Head of caudate nucleus (tissue), 42 donors: ENCODE measurements at regions not wholly inside any gene's neighbourhood (a gene's known extent, or its start where the extent isn't known, plus 50 kb on each side); places are given as distances from the start of the nearest gene placed in this dataset.
"Not testable (repeated sequence)": the region's sequence is repeated elsewhere in the genome, so short reads cannot be mapped to it uniquely, and the experiment has no call there.

Experiments used
- DNase-seq, 42 donors: peaks; one replicate each; pipeline versions ENCODE4 v3.0.0 to v3.0.0-alpha.2; 2020 to 2021; ENCODE audit warnings: mixed read lengths in 7 of 42
- intact Hi-C: fragments of 100-400 bp; cut with DNase I; formaldehyde crosslinking; loops from one replicate; pipeline ENCODE4 v1.15.0; 2022

- DNase-seq = no peak
- intact Hi-C loops = no loop called here
These were observed 427.6 kb downstream of the SPRY2 start for GRCh38 chr13:79913141-79913827.

- DNase-seq = no peak
- intact Hi-C loops = no loop called here
These were observed 428.5 kb downstream of the SPRY2 start for GRCh38 chr13:79912403-79912802.

- no peak for DNase-seq
- intact Hi-C loops = no loop called here
These were observed 429.9 kb downstream of the SPRY2 start for GRCh38 chr13:79910875-79911540.

GRCh38 chr13:79909644-79910043 lies 428.7 kb downstream of the NDFIP2 start:
- intact Hi-C loops = no loop called here
- DNase-seq = no peak

GRCh38 chr13:79908381-79908780 lies 427.4 kb downstream of the NDFIP2 start:
- DNase-seq = no peak
- intact Hi-C loops = no loop called here

GRCh38 chr13:79907527-79907926 lies 426.6 kb downstream of the NDFIP2 start:
- intact Hi-C loops = no loop called here
- DNase-seq = no peak

- no peak for DNase-seq
- intact Hi-C loops = no loop called here
These were observed 425.4 kb downstream of the NDFIP2 start for GRCh38 chr13:79906345-79906744.

- no peak for DNase-seq
- intact Hi-C loops = no loop called here
These were observed 424.1 kb downstream of the NDFIP2 start for GRCh38 chr13:79905018-79905417.

- DNase-seq = no peak
- intact Hi-C loops = no loop called here
These were observed 423.6 kb downstream of the NDFIP2 start for GRCh38 chr13:79904581-79904980.

GRCh38 chr13:79901336-79901735 lies 420.4 kb downstream of the NDFIP2 start:
- intact Hi-C loops = no loop called here
- peak in 40 of 42 donors; percentile 7 to 84 (median 42) for DNase-seq

GRCh38 chr13:79900356-79900755 lies 419.4 kb downstream of the NDFIP2 start:
- intact Hi-C loops = no loop called here

GRCh38 chr13:79898996-79899395 lies 418.0 kb downstream of the NDFIP2 start:
- DNase-seq = no peak
- intact Hi-C loops = no loop called here

More at GRCh38 chr13:79900356-79900755, 419.4 kb downstream of the NDFIP2 start:
- DNase-seq = no peak

- DNase-seq = no peak
- intact Hi-C loops = no loop called here
These were observed 417.4 kb downstream of the NDFIP2 start for GRCh38 chr13:79898202-79898826.

- DNase-seq = no peak
- intact Hi-C loops = no loop called here
These were observed 415.9 kb downstream of the NDFIP2 start for GRCh38 chr13:79896851-79897250.

- DNase-seq = no peak
- intact Hi-C loops = no loop called here
These were observed 414.5 kb downstream of the NDFIP2 start for GRCh38 chr13:79895416-79895815.

- intact Hi-C loops, DNase-seq: not testable (repeated sequence)
These were observed 406.3 kb downstream of the NDFIP2 start for GRCh38 chr13:79887278-79887677.

- intact Hi-C loops = no loop called here
- DNase-seq = no peak
These were observed 405.6 kb downstream of the NDFIP2 start for GRCh38 chr13:79886601-79887000.

GRCh38 chr13:79884890-79885289 lies 403.9 kb downstream of the NDFIP2 start:
- no peak for DNase-seq

GRCh38 chr13:79883216-79883615 lies 402.3 kb downstream of the NDFIP2 start:
- no peak for DNase-seq
- intact Hi-C loops = no loop called here

More at GRCh38 chr13:79884890-79885289, 403.9 kb downstream of the NDFIP2 start:
- intact Hi-C loops = no loop called here

GRCh38 chr13:79880818-79881217 lies 399.9 kb downstream of the NDFIP2 start:
- intact Hi-C loops = no loop called here
- no peak for DNase-seq
